ENCODE measurements at regions not wholly inside any gene's neighbourhood (a gene's known extent, or its start where the extent isn't known, plus 50 kb on each side); places are given as distances from the start of the nearest gene placed in this dataset.
"Not testable (repeated sequence)": the region's sequence is repeated elsewhere in the genome, so short reads cannot be mapped to it uniquely, and the experiment has no call there.

GRCh38 chr4:33091961-33092360, 2371.8 kb downstream of the PCDH7 start:
- no peak overlapping the region for H3K4me3 ChIP-seq (ENCODE audit: low read depth, low read length)
- no peak for TF ChIP-seq CTCF (IDR thresholded peaks at IDR 0.05; ENCODE audit: insufficient read depth, low read length, missing control alignments)
- DNase-seq (ENCODE audit: low read depth, low spot score): no peak
- POLR2A ChIA-PET: no interaction called here
- CTCF ChIA-PET: no interaction called here

GRCh38 chr4:33104273-33104672, 2384.1 kb downstream of the PCDH7 start:
- ChIA-PET CTCF (no interaction called here), POLR2A (no interaction called here)
- no peak overlapping the region for H3K4me3 ChIP-seq (ENCODE audit: low read depth, low read length)
- TF ChIP-seq CTCF (IDR thresholded peaks at IDR 0.05; ENCODE audit: insufficient read depth, low read length, missing control alignments): no peak
- DNase-seq (ENCODE audit: low read depth, low spot score): no peak

- CTCF ChIA-PET: no interaction called here
- TF ChIP-seq CTCF (IDR thresholded peaks at IDR 0.05; ENCODE audit: insufficient read depth, low read length, missing control alignments): no peak
- POLR2A ChIA-PET: no interaction called here
- DNase-seq (ENCODE audit: low read depth, low spot score): no peak
- H3K4me3 ChIP-seq (ENCODE audit: low read depth, low read length): no peak overlapping the region
Measured at GRCh38 chr4:33107814-33108213, 2387.6 kb downstream of the PCDH7 start.

- DNase-seq (ENCODE audit: low read depth, low spot score): no peak
- ChIA-PET CTCF (no interaction called here), POLR2A (no interaction called here)
Measured at GRCh38 chr4:33111117-33111516, 2390.9 kb downstream of the PCDH7 start.

GRCh38 chr4:33116871-33117270, 2396.7 kb downstream of the PCDH7 start:
- CTCF ChIA-PET: no interaction called here
- no peak overlapping the region for H3K4me3 ChIP-seq (ENCODE audit: low read depth, low read length)
- no peak for DNase-seq (ENCODE audit: low read depth, low spot score)
- no peak for TF ChIP-seq CTCF (IDR thresholded peaks at IDR 0.05; ENCODE audit: insufficient read depth, low read length, missing control alignments)
- POLR2A ChIA-PET: no interaction called here

More at GRCh38 chr4:33111117-33111516, 2390.9 kb downstream of the PCDH7 start:
- no peak for TF ChIP-seq CTCF (IDR thresholded peaks at IDR 0.05; ENCODE audit: insufficient read depth, low read length, missing control alignments)
- H3K4me3 ChIP-seq (ENCODE audit: low read depth, low read length): no peak overlapping the region

GRCh38 chr4:33126002-33126401, 2405.8 kb downstream of the PCDH7 start:
- POLR2A ChIA-PET: no interaction called here
- CTCF ChIA-PET: no interaction called here
- no peak overlapping the region for H3K4me3 ChIP-seq (ENCODE audit: low read depth, low read length)
- DNase-seq (ENCODE audit: low read depth, low spot score): no peak
- TF ChIP-seq CTCF (IDR thresholded peaks at IDR 0.05; ENCODE audit: insufficient read depth, low read length, missing control alignments): no peak

GRCh38 chr4:33130662-33131061, 2410.5 kb downstream of the PCDH7 start:
- H3K4me3 ChIP-seq (ENCODE audit: low read depth, low read length); POLR2A ChIA-PET; DNase-seq (ENCODE audit: low read depth, low spot score); CTCF ChIA-PET: not testable (repeated sequence)
